Neuron (in vitro differentiated cells): ENCODE measurements at regions not wholly inside any gene's neighbourhood (a gene's known extent, or its start where the extent isn't known, plus 50 kb on each side); places are given as distances from the start of the nearest gene placed in this dataset.

Experiments used
- H2AFZ ChIP-seq: one replicate; pipeline ENCODE4 v1.6.1; 2013; ENCODE audit warnings: low read depth, mild to moderate bottlenecking, inconsistent platforms, low read length, moderate library complexity
- H3K27me3 ChIP-seq: one replicate; pipeline ENCODE4 v1.6.1; 2013; ENCODE audit warnings: low read length; ENCODE audit not compliant: insufficient read depth
- H3K36me3 ChIP-seq: one replicate; pipeline ENCODE4 v1.6.1; 2013; ENCODE audit warnings: low read length; ENCODE audit not compliant: insufficient read depth
- H3K4me1 ChIP-seq: one replicate; pipeline ENCODE4 v1.6.1; 2013; ENCODE audit warnings: low read length; ENCODE audit not compliant: insufficient read depth
- H3K4me3 ChIP-seq: 2 replicates; pipeline ENCODE4 v1.5.1; 2013; ENCODE audit warnings: mild to moderate bottlenecking, low read length, moderate library complexity
- H3K9me3 ChIP-seq: one replicate; pipeline ENCODE4 v1.6.1; 2013; ENCODE audit warnings: low read length

DNA sequence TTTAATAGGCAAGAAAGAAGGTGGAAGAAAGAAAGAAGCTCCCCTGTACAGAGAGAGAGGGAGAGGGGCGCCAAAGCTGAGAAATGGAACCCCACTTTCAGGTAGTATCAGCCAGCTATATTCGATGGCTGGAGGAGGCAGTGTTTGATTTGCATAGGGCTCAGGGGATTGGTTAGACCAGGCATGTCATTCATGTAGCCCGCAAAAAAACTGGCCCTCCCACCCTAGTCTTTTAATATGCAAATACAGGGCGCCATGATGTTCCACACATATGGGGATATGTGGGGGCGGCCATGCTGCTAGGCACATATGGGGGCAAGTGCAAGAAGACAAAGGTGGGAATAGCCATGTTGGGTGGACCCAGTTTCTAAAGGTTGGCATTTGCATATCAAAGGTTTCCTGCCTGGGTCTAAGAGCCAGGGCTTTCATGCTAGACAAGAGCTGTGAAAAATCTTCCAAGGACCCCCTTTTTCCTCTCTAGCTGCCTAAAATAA lies 174.4 kb upstream of the ADRA1B start:
- no peaks in the 10 kb centered on the region for H3K9me3 ChIP-seq
- no peaks in the 10 kb centered on the region for H3K4me1 ChIP-seq
- H3K4me3 ChIP-seq: no peak overlapping the region
- H2AFZ ChIP-seq: no peak overlapping the region
- H3K27me3 ChIP-seq: no peaks in the 10 kb centered on the region
- H3K36me3 ChIP-seq: no peaks in the 10 kb centered on the region

GRCh38 chr5:159743234-159743633 lies 173.0 kb upstream of the ADRA1B start:
- Histone ChIP-seq H3K4me1 (no peaks in the 10 kb centered on the region), H3K36me3 (no peaks in the 10 kb centered on the region), H3K4me3 (no peak overlapping the region), H3K9me3 (no peaks in the 10 kb centered on the region), H3K27me3 (no peaks in the 10 kb centered on the region), H2AFZ (no peak overlapping the region)

DNA sequence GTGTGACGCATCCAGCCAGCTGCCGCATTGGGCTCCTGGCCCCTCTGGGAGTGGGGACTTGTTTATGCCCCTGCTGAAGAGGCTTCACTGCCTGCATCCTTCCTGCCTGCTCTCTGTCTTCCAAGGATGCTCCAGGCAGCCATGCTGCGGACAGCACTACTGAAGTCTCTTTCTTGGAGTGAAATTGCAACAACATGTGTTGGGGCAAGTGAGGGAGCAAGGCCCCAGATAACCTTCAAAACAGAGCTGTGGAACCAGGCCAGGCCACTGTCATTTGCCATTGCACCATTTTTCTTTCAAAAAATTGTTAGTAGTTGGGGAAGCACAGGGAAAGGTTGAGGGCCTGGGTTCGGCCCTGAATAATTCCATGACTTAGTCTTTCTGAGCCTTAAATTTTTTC lies 169.6 kb upstream of the ADRA1B start:
- Histone ChIP-seq H2AFZ (no peak overlapping the region), H3K4me3 (no peak overlapping the region), H3K4me1 (no peaks in the 10 kb centered on the region), H3K27me3 (no peaks in the 10 kb centered on the region), H3K36me3 (no peaks in the 10 kb centered on the region), H3K9me3 (no peaks in the 10 kb centered on the region)

DNA sequence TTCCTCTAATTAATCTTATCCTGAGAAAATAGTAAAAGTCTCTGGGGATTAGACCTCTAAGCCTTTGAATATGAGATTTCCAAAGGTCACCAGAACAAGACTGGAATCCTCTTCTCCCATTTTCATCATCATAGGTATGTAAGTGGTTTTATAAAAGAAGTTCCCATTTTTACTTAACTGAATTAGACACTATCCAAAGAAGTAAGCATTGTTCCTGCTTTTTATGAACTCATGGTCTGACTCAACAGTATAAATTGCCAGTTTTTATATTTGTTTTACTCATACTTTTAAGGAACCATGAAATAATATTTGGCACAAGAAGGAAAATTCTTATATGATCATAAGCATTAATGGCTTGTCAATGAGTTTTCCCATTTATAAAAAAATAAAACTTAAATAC lies 167.1 kb upstream of the ADRA1B start:
- Histone ChIP-seq H3K4me3 (no peak overlapping the region), H3K4me1 (no peaks in the 10 kb centered on the region), H2AFZ (no peak overlapping the region), H3K36me3 (no peaks in the 10 kb centered on the region), H3K27me3 (no peaks in the 10 kb centered on the region), H3K9me3 (no peaks in the 10 kb centered on the region)

DNA sequence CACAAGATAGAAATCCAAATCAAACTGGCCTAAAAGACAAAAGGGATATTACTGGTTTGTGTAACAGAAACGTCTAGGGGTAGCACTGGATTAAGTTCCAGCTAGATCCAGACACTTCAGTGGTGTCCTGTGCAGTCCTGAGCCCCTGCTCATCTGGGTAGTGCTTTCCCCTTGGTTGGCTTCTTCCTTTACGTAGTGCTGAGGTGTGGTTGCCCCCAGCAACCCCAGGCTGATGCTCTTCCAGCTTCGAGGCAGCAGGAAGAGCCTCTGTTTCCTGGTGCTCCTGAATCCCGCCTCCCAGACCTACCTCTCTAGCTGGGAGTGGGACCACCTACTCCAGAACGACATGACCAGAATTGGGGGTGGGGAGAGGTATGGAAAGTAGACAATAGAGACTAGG lies 166.1 kb upstream of the ADRA1B start:
- no peaks in the 10 kb centered on the region for H3K36me3 ChIP-seq
- no peak overlapping the region for H3K4me3 ChIP-seq
- H3K4me1 ChIP-seq: no peaks in the 10 kb centered on the region
- H3K9me3 ChIP-seq: no peaks in the 10 kb centered on the region
- no peaks in the 10 kb centered on the region for H3K27me3 ChIP-seq
- H2AFZ ChIP-seq: no peak overlapping the region

DNA sequence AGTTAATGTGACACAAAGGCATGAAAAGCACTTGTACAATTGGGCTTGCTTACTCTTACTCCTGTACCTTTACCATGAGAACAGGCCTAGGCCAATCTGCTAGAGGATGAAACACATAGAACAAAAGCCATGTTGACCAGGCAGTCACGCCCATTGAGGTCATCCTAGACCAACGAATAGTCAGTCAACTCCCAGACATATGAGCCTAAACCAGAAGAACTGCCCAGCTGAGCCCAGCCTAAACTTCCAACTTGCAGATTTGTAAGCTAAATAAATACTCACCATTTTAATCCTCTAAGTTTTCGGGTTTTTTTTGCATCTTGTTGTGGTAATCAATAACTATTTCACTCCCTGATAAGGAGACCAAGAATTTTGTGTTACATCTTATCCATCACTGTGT lies 164.8 kb upstream of the ADRA1B start:
- Histone ChIP-seq H2AFZ (no peak overlapping the region), H3K4me1 (no peaks in the 10 kb centered on the region), H3K27me3 (no peaks in the 10 kb centered on the region), H3K9me3 (no peaks in the 10 kb centered on the region), H3K4me3 (no peak overlapping the region), H3K36me3 (no peaks in the 10 kb centered on the region)

DNA sequence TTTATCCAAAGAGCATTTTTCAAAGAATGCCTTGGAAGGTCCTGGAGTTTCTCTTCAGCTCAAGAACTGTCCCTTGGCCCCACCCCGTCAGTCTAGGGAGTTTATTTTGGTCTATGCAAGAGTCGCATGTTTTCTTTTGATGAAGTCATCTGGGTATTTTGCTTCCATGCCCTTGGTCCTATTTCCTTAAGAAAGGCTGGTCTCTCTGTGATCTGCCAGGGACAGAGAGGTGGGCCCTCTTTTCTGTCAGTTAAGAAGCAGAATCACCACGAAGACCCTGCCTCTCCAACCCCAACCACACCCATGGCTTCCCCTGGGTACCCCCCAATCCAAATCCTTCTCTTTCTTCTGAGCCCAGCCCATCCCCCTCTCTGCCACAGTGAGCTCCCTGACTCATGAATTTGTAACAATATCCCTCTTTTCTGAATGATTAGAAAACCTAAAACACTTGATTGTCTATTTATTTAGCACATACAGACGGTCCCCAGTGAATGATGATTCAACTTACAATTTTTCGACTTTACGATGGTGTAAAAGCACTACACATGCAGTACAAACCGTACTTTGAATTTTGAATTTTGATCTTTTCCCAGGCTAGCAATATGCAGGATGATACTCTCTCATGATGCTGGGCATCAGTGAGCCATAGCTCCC lies 163.5 kb upstream of the ADRA1B start:
- Histone ChIP-seq H3K27me3 (no peaks in the 10 kb centered on the region), H3K9me3 (no peaks in the 10 kb centered on the region), H2AFZ (no peak overlapping the region), H3K4me3 (no peak overlapping the region), H3K36me3 (no peaks in the 10 kb centered on the region), H3K4me1 (no peaks in the 10 kb centered on the region)

DNA sequence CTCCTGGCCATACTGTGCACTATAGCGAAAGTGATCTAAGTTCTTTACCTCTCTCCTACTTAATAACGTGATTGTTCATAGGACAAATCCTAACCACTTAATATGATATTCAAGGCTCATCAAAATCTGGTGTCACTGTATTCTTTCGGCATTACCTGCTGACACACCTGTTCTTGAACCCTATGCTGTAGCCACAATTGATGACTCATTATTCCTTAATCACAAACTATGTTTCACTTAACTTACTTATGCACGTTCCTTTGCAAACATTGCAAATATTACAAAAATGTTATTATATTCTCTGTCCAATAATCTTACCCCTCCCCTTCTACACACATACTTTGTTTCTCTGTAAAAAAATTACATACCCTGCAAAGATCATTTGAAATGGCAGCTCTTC lies 158.1 kb upstream of the ADRA1B start:
- Histone ChIP-seq H3K36me3 (no peaks in the 10 kb centered on the region), H3K9me3 (no peaks in the 10 kb centered on the region), H3K4me3 (no peak overlapping the region), H2AFZ (no peak overlapping the region), H3K27me3 (no peaks in the 10 kb centered on the region), H3K4me1 (no peaks in the 10 kb centered on the region)

- no peak overlapping the region for H2AFZ ChIP-seq
- H3K36me3 ChIP-seq: no peaks in the 10 kb centered on the region
- H3K4me1 ChIP-seq: no peaks in the 10 kb centered on the region
- no peaks in the 10 kb centered on the region for H3K27me3 ChIP-seq
- no peaks in the 10 kb centered on the region for H3K9me3 ChIP-seq
- H3K4me3 ChIP-seq: no peak overlapping the region
These were observed 156.4 kb upstream of the ADRA1B start for GRCh38 chr5:159759791-159760290.

GRCh38 chr5:159762921-159763320 lies 153.4 kb upstream of the ADRA1B start:
- Histone ChIP-seq H3K36me3 (no peaks in the 10 kb centered on the region), H3K4me3 (no peak overlapping the region), H3K27me3 (no peaks in the 10 kb centered on the region), H2AFZ (no peak overlapping the region), H3K4me1 (peaks cover 1% of the 10 kb centered on the region), H3K9me3 (no peaks in the 10 kb centered on the region)

DNA sequence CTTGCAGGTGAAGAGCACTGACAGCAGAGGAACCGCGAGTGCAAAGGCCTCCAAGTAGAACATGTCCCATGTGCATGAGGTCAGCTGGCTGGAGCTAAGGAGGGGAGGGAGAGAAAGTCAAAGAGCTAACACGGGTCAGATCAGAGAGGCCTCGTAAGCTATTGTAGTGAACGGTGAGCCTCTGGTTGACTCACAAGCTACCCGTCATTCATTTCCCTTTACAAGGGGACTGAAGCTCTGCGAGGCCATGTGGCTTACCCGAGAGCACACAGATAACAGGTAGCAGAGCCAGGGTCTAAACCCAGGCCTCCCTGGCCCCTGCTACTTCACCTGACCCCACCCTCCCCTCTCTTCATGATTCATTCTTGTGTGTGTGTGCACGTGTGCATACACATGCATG lies 152.7 kb upstream of the ADRA1B start:
- Histone ChIP-seq H2AFZ (no peak overlapping the region), H3K36me3 (no peaks in the 10 kb centered on the region), H3K4me3 (no peak overlapping the region), H3K27me3 (no peaks in the 10 kb centered on the region), H3K9me3 (no peaks in the 10 kb centered on the region), H3K4me1 (peaks cover 8% of the 10 kb centered on the region)

DNA sequence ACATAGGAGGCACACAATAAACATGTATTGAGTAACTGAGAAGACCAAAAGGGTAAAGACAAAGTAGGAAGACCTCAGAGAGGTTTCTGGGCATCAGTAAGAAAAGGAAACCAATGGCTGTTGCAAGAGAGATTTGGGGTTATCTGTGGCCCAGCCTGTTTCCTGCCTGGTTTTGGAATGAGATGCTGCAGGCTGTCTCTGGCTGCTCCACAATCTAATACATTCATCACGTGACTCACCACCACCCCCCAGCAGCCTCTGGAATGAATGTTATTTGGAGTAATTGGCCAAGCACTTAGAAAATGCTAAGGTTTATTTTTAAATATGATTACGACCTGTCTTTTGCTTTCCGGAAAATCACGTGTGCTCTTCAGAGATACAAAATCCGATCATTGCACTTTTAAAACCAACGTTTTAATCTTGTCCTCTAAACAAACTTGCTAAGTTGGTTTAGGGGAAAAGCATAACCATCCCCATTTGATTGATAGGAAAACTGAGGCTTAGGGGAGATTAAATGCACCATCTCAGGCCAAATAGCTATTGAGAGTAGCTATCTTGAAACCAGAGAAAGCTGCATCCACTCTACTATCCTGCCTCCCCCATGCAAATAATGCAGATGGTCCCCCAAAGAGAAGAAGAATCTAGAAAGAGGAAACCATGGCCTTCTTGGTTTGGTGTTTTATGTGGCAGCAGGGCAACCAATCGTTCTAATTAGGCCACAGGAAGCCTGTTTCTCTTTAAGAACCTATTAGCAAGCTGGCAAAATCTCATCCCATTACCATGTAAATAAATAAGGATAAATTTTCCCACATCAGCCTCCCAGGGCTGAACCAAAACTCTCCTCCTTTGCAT lies 151.8 kb upstream of the ADRA1B start:
- Histone ChIP-seq H3K4me1 (peaks cover 11% of the 10 kb centered on the region), H3K27me3 (no peaks in the 10 kb centered on the region), H2AFZ (no peak overlapping the region), H3K4me3 (no peak overlapping the region), H3K36me3 (no peaks in the 10 kb centered on the region), H3K9me3 (no peaks in the 10 kb centered on the region)

- Histone ChIP-seq H3K9me3 (no peaks in the 10 kb centered on the region), H3K27me3 (no peaks in the 10 kb centered on the region), H3K4me3 (no peak overlapping the region), H3K4me1 (peaks cover 11% of the 10 kb centered on the region), H2AFZ (no peak overlapping the region), H3K36me3 (no peaks in the 10 kb centered on the region)
These were observed 151.2 kb upstream of the ADRA1B start for GRCh38 chr5:159765135-159765433.
